Stimulated activated CD4-positive, alpha-beta T cell treated with anti-CD3 and anti-CD28 coated beads, Interleukin-12 subunit alpha, Interleukin-12 subunit beta, amount 100 ng/mL, for 48 hours (primary cell): ENCODE measurements at regions not wholly inside any gene's neighbourhood (a gene's known extent, or its start where the extent isn't known, plus 50 kb on each side); places are given as distances from the start of the nearest gene placed in this dataset.
A peak's percentile ranks its signal among the peaks of the same experiment; 100 is the strongest.

Source experiments
- DNase-seq, 3 donors: peaks; one replicate each; pipeline ENCODE4 v3.0.0-alpha.2; 2020; ENCODE audit warnings: low read depth in 2 of 3, low spot score in 1 of 3

- DNase-seq = no peak
Measured at GRCh38 chr12:59250766-59251165, 330.5 kb upstream of the LRIG3 start.

- no peak for DNase-seq
Measured at GRCh38 chr12:59240048-59240447, 319.7 kb upstream of the LRIG3 start.

GRCh38 chr12:59234391-59234790 is 314.1 kb upstream of the LRIG3 start:
- DNase-seq = no peak

- no peak for DNase-seq
Measured at GRCh38 chr12:59230334-59230733, 310.0 kb upstream of the LRIG3 start.

- DNase-seq = no peak
Measured at GRCh38 chr12:59219148-59219547, 298.8 kb upstream of the LRIG3 start.

- no peak for DNase-seq
Measured at GRCh38 chr12:59196989-59197388, 276.7 kb upstream of the LRIG3 start.

- no peak for DNase-seq
Measured at GRCh38 chr12:59194794-59195193, 274.5 kb upstream of the LRIG3 start.

GRCh38 chr12:59193476-59194050 is 273.3 kb upstream of the LRIG3 start:
- no peak for DNase-seq

GRCh38 chr12:59191372-59191771 is 271.1 kb upstream of the LRIG3 start:
- DNase-seq = no peak

GRCh38 chr12:59186451-59186850 is 266.1 kb upstream of the LRIG3 start:
- DNase-seq = no peak

- no peak for DNase-seq
Measured at GRCh38 chr12:59185295-59185694, 265.0 kb upstream of the LRIG3 start.

GRCh38 chr12:59182658-59183455 is 262.6 kb upstream of the LRIG3 start:
- DNase-seq = no peak

- DNase-seq = peak; percentile 10 to 25 (median 20)
Measured at GRCh38 chr12:59182191-59182590, 261.9 kb upstream of the LRIG3 start.

GRCh38 chr12:59181196-59181777 is 261.0 kb upstream of the LRIG3 start:
- DNase-seq = no peak

- DNase-seq = no peak
Measured at GRCh38 chr12:59179231-59179630, 258.9 kb upstream of the LRIG3 start.

GRCh38 chr12:59173695-59174094 is 253.4 kb upstream of the LRIG3 start:
- DNase-seq = no peak

GRCh38 chr12:59168647-59169046 is 248.3 kb upstream of the LRIG3 start:
- no peak for DNase-seq

GRCh38 chr12:59166457-59166856 is 246.2 kb upstream of the LRIG3 start:
- DNase-seq = no peak

- DNase-seq = no peak
Measured at GRCh38 chr12:59164991-59165718, 244.9 kb upstream of the LRIG3 start.

- DNase-seq = no peak
Measured at GRCh38 chr12:59164226-59164625, 243.9 kb upstream of the LRIG3 start.

GRCh38 chr12:59158681-59159080 is 238.4 kb upstream of the LRIG3 start:
- no peak for DNase-seq

GRCh38 chr12:59158066-59158465 is 237.8 kb upstream of the LRIG3 start:
- no peak for DNase-seq
